GM21717 (cell line): ENCODE measurements at regions not wholly inside any gene's neighbourhood (a gene's known extent, or its start where the extent isn't known, plus 50 kb on each side); places are given as distances from the start of the nearest gene placed in this dataset.

Source experiments
- ATAC-seq: cut with Tn5 transposase; IDR thresholded peaks from one replicate; pipeline ENCODE4 v1.9.1; 2021; ENCODE audit warnings: mild to moderate bottlenecking, moderate library complexity; ENCODE audit not compliant: unreplicated experiment

DNA sequence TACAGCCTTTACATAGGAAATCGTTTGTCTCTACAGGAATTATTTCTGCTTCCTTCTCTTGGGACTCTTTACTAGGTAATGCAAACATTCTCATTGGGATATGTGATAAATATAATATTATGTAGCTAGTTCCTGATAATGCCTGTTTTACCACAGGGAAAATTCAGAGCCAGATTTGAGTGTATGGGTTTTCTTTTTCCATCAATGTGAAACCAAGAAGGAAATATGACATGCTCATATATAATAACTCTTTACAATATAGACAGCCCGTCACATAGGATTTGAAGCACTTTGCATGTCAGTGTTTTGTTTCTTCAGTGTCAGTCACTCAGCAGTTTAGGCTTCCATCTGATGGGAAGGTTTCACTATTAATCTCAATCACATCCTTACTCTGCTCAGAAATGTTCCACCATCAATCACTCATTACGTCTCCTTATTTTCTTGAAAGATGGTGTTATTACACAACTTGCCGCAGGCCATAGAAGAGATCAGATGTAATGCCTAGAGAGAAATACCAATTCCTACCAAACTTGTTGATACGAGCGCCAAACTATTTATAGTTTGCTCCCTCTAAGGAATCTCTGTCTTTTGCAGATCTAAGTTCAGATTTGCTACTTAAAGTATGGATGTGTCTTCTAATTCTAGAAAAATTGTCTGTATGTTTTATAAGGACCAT, 314.8 kb downstream of the DIPK2A start:
- ATAC-seq: no peak

DNA sequence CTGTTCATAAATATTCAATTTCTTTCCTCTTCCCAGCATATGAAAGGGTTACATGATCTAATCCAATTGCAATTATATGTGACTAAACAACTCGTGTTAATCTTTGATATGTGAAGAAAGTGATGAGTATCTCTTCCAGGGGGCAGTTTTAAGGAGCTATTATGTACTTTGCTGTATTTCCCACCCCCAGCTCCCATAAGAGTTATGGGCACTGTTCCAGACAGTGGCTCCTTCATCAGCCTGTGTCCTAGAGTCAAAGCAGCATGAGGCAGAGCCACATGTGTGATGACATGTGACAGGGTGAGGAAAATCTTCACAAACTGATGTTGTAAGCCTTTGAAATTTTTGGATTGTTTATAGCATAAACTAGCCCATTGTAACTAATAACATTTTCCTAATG, 315.4 kb downstream of the DIPK2A start:
- ATAC-seq: no peak

DNA sequence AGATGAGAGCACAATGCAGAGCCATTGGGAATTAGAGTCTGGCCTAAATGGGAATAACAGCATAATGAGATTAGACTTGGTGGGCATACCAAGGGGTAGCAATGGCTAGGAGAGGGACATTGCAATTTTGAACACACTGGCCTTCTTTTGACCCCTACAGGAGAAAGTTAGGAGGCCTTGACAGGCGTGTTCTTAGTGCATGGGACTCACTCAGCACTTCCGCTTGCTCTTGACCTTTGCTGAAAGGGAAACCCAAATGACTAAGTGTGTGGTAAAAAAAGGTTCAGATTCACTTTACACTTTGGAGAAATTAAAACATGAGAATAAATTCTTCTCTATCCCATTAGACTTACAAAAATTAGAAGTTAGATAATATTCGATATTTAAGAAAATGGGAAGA, 317.4 kb downstream of the DIPK2A start:
- ATAC-seq: no peak

DNA sequence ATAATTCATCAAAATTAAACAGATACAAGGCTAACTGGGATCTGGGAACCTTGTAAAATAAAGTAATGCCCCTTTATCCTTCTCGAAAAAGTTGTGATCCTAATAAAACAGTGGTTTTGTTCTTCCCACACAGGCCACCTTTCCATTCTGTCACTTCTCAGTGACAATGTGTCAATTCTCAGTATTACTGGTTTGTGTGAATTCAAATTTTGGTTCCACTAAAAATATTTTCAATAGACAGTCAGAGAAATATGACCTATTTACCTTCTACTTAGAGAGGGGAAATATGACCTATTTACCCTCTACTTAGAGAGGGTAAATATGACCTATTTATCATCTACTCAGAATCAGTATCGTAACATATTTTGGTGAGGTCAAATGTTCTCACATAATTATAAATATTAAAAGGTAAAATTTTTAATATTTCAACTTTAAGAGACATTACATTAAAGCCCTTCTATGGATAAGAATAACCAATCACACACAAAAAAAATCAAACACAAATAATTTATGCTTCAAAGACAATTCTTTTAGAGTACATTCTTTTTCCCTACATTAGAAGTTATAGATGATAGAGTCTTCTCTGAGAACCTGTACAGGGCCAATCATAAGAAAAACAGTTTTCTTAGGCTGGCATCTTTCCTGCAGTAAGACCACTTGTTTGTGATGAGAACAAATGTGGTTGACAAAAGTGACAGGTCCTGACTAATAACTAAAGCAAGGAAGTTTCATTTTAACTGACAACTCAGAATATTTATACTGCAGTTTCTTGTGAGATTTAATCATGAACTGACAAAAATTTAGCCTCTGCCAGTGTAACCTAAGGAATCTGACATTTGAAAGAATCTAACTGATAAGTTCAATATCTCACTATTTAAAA, 323.3 kb downstream of the DIPK2A start:
- peak; percentile 87 for ATAC-seq

DNA sequence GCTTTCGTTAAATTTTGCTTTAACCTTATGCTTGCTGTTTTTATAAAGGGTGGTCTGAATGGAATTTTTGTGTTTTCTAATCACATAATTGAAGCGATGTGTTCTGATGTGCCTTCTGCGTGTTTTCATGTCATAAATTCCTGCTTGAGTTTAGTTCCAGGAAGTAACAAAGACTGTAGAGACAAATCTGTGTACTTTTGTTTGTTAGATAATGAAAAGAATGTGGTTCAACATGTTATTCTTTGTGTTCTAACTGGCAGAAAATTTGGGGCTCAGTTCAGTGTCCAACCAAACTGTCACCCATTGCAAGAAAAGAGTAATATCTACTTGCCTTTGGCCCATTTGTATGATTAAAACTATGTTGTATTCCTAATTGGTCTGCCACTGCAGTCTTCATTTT, 324.0 kb downstream of the DIPK2A start:
- ATAC-seq: no peak

DNA sequence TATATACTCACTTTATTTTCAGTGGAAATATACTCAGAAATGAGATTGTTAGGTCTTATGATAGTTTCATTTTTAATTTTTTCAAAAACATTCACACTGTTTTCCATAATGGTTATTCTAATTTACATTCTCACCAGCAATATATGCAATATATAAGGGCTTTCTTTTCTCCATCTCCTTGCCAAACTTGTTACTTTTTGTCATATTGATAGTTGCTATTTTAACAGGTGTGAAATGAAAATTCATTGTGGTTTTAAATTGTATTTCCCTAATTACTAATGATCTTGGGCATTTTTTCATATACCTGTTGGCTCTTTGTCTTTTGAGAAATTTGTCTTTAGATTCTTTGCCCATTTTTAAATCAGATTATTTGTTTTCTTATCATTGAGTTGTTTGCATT, 325.2 kb downstream of the DIPK2A start:
- ATAC-seq: peak; percentile 45

DNA sequence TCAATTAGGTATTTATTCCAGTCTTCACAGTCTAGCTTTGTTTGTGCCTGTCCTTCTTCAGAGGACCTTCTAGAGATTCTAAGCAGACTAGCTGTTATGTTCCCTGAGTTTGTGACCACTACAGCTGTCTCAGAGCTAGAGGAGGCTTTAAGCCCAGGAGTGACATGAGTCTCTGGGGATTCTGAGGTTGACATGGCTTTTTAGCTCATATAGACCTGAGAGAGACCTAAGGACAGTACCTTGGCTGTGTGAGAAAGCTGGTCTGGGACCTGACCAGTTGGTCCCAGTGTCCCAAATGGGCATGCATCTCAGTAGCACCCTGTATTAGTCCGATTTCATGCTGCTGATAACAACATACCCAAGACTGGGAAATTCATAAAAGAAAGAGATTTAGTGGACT, 330.2 kb downstream of the DIPK2A start:
- ATAC-seq: no peak

DNA sequence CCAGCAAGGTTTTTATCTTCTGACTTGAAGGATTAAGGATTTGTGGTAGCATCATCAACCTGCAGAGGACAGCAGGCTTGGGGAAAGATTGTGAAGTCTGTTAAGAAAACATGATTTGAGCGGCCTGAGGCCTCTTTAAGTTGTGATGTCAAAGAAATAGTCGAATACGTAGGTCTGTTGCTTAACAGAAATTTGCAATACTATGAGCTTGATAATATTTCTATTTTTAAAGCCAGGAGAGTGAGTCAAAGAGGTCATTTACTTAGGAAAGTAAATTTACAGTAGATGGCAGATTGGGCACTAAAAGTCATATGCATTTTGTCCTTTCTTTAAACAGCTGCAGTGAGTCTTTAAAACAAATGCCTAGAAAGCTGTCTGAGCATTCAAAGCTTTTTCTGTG, 336.3 kb downstream of the DIPK2A start:
- ATAC-seq: no peak

DNA sequence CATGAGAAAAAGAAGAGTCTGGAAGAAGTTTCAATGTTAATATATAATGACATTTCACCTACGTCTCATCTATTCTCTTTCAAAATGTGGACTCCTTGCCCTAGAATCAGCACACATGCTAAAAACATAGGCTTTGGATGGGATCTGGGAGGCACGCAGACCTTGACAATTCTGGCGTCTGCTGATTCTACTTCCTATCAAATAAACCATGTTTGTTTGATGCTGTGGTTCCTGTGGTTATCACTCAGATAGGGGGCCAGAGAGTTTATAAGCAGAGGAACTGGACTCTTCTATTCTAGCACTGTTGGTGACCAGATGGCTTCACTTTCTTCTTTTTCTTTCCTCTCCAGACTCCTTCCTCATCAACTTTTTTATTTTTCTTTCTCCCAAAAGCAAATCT, 336.8 kb downstream of the DIPK2A start:
- no peak for ATAC-seq

DNA sequence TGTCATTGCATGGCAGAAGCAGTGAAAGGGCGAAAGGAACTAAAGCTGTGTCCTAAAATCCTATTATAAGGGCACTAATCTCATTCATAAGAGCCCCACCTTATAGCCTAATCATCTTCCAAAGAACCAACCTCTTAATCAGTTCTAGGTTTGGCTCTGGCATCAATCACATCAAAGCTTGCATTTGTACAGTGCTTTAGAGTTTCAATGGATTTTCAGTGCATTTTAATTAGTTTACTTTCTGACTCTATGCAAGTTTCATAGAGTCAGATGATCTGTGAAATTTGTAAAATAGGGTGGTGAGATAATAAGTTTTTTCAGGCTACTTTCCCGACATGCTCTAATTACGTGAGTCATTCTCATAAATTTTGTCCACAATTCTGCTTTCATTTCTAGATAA, 341.1 kb downstream of the DIPK2A start:
- no peak for ATAC-seq

DNA sequence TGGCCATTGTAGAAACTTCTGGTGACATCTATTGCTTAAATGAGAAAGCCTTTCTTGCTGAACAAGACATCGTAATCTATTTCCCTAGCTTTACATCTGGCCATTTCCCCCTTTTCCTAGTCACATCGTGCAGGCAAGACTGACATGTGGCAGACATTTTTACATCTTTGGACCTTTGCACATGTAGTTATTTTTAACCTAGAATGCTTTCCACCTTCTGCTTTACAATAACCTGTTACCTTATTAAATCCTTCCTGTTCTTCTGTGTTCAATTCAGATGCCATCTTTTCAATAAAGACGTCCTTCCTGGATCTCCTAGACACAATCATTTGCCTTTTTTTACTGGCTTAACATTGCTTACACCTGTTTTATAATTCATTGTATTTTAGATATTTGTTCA, 343.3 kb downstream of the DIPK2A start:
- no peak for ATAC-seq

DNA sequence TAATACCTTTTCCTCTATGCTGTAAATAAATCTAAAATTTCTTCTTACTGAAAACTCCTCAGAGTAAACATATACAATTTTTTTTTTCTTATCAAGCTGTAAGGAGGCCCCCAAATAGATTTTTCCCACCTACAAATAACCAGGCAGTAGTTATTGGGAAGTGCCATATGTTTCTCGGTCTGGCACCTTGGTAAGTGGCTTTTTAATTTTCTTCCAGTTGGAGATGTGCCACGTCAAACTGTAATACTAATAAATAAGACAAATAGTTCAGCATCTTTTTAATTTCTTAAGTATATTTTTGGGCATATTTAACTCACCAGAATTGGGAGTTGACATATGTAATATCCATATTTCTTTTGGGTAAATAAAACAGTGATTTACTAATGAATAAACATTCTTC, 346.3 kb downstream of the DIPK2A start:
- ATAC-seq: no peak

DNA sequence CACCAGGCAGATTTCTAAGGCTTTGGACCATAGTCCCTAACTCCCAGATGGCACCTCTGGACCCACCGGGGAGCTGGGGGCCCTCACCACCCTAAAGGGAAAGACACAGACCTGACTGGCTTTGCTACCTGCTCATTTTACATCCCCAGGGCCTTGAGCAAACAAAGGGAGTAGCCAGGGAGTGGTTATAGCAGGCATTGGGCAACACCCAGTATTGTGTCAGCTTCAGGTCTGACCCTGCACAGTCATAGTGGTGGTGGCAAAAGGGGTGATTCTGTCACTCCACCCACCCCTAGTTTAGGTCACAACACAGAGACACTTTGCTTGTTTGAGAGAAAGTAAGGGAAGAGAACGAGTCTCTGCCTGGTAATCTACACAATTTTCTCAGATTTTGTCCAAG, 352.5 kb downstream of the DIPK2A start:
- ATAC-seq: no peak

DNA sequence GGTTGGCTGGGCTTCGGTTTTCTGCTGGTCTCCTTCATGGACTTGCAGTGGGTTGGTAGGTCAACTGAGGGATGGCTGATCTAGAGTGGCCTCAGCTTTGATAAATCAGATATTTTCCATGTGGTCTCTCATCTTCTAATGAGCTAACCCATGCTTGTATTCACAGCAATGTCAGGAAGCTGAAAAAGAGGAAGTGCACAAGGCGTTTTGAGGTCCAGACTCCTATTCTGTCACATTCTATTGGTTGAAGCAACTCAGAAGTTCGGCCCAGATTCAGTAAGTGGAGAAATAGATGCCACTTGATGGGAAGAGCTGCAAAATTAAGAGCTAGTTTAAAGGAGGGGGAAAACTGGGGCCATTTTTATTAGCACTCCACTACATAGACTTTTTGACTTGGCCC, 361.2 kb downstream of the DIPK2A start:
- no peak for ATAC-seq

DNA sequence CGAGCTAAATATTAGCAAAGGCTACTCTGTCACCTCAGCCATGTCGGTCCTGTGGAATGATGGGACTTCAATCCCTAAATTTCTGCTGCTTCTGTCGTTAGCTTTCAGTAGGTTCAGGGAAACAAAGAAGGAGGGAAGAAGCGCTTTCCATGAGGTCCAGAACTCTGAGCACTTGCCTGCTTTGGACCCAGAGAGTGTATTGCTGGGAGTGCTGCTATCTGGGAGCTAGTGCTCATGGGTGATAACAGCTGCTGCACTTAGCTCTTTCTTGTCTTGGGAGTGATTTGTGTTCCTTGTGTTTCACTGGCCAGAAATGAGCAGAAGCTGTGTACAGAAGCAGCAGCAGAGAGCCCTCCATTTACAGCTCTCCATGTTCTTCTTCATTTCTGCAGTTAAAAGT, 369.8 kb downstream of the DIPK2A start:
- no peak for ATAC-seq

DNA sequence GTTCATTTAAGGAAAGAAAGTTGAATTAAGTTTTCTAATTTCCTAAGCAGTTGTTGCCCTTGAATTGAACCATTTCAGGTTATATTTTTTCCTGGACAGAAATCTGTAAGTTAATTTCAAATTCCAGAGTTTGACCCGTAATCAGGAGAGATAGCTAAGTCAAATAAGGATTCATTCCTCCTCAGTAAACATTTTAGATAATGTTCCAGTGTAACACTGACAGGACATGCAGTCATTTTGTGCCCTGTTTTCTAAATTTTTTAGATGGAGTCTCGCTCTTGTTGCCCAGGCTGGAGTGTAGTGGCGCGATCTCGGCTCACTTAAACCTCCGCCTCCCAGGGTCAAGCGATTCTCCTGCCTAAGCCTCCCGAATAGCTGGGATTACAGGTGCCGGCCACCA, 371.7 kb downstream of the DIPK2A start:
- no peak for ATAC-seq

DNA sequence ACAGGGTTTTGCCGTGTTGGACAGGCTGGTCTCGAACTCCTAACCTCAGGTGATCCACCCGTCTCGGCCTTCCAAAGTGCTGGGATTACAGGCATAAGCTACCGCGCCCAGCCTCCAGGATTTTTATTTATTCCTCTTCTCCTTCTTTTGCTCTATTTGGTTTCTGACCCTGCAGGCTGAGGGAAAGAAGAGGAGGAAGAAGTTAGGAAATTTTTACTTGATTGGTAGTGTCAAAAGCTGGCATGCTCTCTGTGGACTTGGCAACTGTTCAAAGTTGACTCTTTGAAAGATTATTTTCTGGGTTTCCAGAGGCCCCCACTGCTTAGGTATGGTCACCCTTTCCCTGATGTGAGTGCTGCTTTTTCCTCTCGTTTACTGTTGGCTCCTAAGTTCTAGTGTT, 372.2 kb downstream of the DIPK2A start:
- ATAC-seq: no peak

DNA sequence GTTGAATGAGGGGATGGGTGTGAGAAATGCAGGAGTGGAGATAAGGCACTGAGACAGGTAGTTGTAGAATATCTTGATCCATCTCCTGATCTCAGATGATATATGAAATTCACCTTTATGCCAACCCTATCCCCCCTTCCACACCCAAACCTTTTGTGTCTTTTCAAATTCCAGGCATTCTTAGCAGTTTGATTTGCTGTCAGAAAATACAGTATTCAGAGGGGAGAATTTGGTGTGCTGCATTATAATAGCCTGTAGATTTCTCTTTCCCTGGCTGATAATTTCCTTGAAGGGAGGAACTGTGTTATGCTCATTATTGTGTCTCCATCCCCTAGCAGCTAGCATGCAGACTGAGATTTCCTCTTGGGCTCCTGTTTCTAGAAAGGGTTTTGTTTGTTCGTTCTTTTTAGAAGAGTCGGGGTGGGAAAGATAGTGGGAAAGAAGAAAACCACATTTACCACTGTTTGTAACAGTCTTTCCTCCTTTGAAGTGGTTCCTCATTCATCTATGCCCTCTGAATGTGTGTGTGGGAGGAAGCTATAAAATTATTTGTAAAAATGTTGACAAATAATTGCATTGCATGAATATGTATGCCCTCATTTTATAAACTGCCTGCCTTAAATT, 373.4 kb downstream of the DIPK2A start:
- ATAC-seq: no peak

DNA sequence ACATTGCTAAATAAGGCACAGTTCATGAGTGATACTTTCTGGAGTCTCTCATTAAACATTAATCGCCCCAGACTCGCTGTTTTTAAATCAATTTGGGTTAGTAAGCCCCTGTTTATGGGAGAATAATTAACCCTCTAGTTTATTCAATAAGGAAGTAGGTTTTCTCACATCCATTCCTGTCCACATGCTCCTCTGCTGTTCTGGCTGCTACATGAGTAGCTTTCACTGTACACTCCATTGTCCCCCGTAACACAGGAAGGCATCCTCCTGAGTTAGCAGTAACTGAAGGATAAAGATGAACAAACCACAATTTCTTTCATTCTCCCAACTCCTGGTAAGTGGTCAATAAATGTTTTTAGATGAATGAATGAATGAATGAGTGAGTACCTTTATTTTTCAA, 378.5 kb downstream of the DIPK2A start:
- no peak for ATAC-seq

DNA sequence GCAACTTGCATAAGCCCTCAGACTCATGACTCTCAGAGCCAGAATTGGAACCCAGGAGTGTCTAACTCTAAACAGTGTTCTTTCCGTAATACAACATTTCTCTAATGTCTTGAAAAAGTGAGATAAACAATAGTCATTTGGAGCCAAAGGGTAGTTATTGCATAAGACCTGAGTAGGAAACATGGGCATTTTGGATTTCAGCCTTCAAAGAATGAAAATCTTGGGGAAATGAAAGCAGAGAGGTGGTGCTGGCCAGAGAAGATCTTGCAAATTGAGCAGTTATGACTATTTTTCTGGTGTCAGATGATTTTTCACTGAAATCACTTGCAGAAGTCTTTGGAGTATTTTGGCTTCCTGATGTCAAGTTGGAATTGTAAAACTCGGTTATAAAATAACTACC, 379.4 kb downstream of the DIPK2A start:
- no peak for ATAC-seq

DNA sequence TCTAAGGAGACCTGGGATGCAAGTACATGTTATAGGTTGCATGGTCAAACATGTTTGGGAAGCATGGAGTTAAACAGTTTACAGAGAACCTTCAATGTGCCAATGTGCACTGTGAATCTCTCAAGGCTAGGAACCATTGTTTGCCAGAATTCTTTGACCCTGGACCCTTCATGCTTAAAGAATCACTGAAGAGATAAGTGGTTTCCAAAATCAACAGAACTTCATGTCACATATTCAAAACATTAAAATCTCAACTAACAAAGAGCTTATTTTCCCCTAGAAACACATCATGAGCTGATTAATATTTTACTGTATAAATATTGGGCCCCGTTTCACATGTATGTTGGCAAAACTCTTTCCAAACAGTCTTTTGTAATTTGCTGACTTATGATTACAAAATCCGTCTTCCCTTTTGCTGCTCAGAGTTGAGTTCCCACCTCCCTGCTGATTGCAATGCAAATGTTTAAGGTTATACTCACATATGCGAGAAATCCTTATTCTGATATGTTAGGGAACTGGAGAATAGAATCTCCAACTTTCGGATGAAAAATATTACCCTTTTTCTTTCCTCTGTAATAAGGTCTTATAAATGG, 380.2 kb downstream of the DIPK2A start:
- ATAC-seq: no peak

DNA sequence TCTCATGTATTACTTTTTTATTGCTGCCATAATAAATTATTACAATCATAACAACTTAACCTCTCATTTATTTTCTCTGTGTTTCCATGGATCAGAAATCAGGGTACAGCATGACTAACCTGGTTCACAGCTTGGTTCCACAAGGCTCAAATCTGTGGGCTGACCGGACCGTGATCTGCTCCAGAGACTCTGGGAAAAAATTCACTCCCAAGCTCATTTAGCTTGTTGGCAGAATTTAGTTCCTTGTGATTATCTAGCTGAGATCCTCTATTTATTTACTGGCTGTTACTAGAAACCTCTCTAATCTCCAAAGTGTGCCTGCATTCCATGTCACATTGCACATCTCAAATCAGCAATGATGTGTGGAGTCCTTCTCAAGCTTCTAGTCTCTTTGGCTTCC, 386.6 kb downstream of the DIPK2A start:
- no peak for ATAC-seq
